Natural killer cell (primary cell): ENCODE measurements at regions not wholly inside any gene's neighbourhood (a gene's known extent, or its start where the extent isn't known, plus 50 kb on each side); places are given as distances from the start of the nearest gene placed in this dataset.

Source experiments
- ATAC-seq, 3 donors: fragments of 150-1000 bp in 2 of 3; fragments of 200-7000 bp in 1 of 3; cut with Tn5 transposase; 1 replicate in 1 of 3; 2 replicates in 2 of 3; pipeline ENCODE4 v1.10.0; 2021; ENCODE audit warnings: mild to moderate bottlenecking in 2 of 3, moderate library complexity in 2 of 3
- DNase-seq, 2 donors: peaks; one replicate each; pipeline versions ENCODE4 v3.0.0 to v3.0.0-alpha.2; 2013 to 2021; ENCODE audit warnings: mixed read lengths in 1 of 2
- H3K27ac ChIP-seq: one replicate; pipeline ENCODE4 v1.5.1; 2013; ENCODE audit warnings: mild to moderate bottlenecking, low read length
- H3K27me3 ChIP-seq: one replicate; pipeline ENCODE4 v1.6.1; 2013; ENCODE audit warnings: low read length; ENCODE audit not compliant: control insufficient read depth, insufficient read depth
- H3K36me3 ChIP-seq: one replicate; pipeline ENCODE4 v1.6.1; 2013; ENCODE audit warnings: low read length; ENCODE audit not compliant: control insufficient read depth, insufficient read depth
- H3K4me1 ChIP-seq: one replicate; pipeline ENCODE4 v1.6.1; 2013; ENCODE audit warnings: low read length; ENCODE audit not compliant: control insufficient read depth, insufficient read depth
- H3K4me3 ChIP-seq: one replicate; pipeline ENCODE4 v1.5.1; 2013; ENCODE audit warnings: low read length
- H3K9me3 ChIP-seq: one replicate; pipeline ENCODE4 v1.6.1; 2013; ENCODE audit warnings: low read length; ENCODE audit not compliant: control insufficient read depth, insufficient read depth
- H3K27ac Mint-ChIP-seq, 2 donors: one replicate each; pipeline ENCODE4 v1.8.0; 2022; ENCODE audit warnings: mild to moderate bottlenecking in 2 of 2, mixed read lengths in 2 of 2, moderate library complexity in 1 of 2
- H3K27me3 Mint-ChIP-seq, 2 donors: one replicate each; pipeline ENCODE4 v1.8.0; 2022; ENCODE audit warnings: low read depth in 2 of 2, mixed read lengths in 2 of 2
- H3K36me3 Mint-ChIP-seq: one replicate; pipeline ENCODE4 v1.8.0; 2022; ENCODE audit warnings: mixed read lengths
- H3K4me1 Mint-ChIP-seq, 2 donors: one replicate each; pipeline ENCODE4 v1.8.0; 2022; ENCODE audit warnings: mixed read lengths in 2 of 2
- H3K4me3 Mint-ChIP-seq: one replicate; pipeline ENCODE4 v1.8.0; 2022; ENCODE audit warnings: mild to moderate bottlenecking, moderate library complexity, mixed read lengths
- H3K9me3 Mint-ChIP-seq, 2 donors: one replicate each; pipeline ENCODE4 v1.8.0; 2022; ENCODE audit warnings: mixed read lengths in 2 of 2
- WGBS: methylation state at CpG from one replicate; pipeline ENCODE4 v1.1.7; 2013; ENCODE audit warnings: missing lambda C conversion rate; ENCODE audit not compliant: insufficient coverage; 5-methylcytosine and 5-hydroxymethylcytosine counted together
- intact Hi-C: fragments of 100-400 bp; cut with micrococcal nuclease; formaldehyde crosslinking; loops from one replicate; pipeline ENCODE4 v1.14.2; 2022
- TF ChIP-seq, protein P1 (sequence below): fragments of 200-600 bp; IDR thresholded peaks from one replicate; pipeline ENCODE4 v1.8.0; 2022; ENCODE audit warnings: antibody characterized with exemption

DNA sequence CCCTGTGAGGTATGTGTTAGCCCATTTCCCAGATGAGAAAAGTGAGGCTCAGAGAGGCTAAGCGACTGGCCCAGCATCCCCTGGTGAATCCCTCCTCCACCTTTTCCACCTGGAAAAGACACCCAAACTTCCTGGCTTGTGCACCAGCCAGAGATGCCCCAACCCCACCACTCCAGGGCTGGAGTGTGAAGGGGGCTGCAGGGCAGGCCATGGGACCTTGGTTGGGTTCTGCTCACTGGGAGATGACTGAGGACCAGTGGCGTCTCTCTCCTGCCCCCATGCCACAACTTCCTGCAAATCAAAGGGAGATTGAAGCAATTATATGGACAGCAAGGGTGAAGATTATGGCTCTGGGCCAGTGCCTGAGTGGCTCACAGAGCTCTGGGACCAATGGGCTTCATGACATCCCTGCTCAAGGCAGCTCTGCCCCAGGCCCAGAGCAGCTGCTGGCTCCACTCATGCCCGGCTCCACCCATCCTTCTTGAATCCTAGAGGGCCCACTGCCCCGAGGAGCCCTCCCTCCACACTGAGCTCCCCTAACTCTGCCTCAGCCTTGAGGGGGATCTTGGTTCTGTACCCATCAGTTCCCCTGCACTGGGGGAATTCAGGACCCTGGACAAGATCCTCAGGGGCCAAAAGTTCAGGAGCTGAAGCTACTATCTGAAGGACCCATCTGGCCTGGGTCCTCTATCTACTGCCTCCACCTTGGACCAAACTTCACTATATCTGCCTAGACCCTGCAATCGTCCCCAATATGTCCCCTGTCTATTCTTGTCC, 416.9 kb downstream of the PTPRU start:
- TF ChIP-seq, protein P1, sequence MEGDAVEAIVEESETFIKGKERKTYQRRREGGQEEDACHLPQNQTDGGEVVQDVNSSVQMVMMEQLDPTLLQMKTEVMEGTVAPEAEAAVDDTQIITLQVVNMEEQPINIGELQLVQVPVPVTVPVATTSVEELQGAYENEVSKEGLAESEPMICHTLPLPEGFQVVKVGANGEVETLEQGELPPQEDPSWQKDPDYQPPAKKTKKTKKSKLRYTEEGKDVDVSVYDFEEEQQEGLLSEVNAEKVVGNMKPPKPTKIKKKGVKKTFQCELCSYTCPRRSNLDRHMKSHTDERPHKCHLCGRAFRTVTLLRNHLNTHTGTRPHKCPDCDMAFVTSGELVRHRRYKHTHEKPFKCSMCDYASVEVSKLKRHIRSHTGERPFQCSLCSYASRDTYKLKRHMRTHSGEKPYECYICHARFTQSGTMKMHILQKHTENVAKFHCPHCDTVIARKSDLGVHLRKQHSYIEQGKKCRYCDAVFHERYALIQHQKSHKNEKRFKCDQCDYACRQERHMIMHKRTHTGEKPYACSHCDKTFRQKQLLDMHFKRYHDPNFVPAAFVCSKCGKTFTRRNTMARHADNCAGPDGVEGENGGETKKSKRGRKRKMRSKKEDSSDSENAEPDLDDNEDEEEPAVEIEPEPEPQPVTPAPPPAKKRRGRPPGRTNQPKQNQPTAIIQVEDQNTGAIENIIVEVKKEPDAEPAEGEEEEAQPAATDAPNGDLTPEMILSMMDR = no peak
- DNase-seq (no peak), ATAC-seq (no peak)
- no peaks in the 10 kb centered on the region for H3K9me3 Mint-ChIP-seq
- Histone ChIP-seq H3K4me1 (no peaks in the 10 kb centered on the region), H3K27me3 (no peaks in the 10 kb centered on the region), H3K36me3 (no peaks in the 10 kb centered on the region), H3K27ac (no peak overlapping the region), H3K4me3 (no peak overlapping the region), H3K9me3 (no peaks in the 10 kb centered on the region)
- intact Hi-C loops = no loop called here
- WGBS = 57% methylated on average over 5 of the region's 5 CpGs
- no peak overlapping the region for H3K27ac Mint-ChIP-seq
- H3K36me3 Mint-ChIP-seq = no peaks in the 10 kb centered on the region
- no peaks in the 10 kb centered on the region for H3K4me1 Mint-ChIP-seq
- no peak overlapping the region for H3K4me3 Mint-ChIP-seq
- peaks cover 22 to 27% of the 10 kb centered on the region in 2 donors for H3K27me3 Mint-ChIP-seq

DNA sequence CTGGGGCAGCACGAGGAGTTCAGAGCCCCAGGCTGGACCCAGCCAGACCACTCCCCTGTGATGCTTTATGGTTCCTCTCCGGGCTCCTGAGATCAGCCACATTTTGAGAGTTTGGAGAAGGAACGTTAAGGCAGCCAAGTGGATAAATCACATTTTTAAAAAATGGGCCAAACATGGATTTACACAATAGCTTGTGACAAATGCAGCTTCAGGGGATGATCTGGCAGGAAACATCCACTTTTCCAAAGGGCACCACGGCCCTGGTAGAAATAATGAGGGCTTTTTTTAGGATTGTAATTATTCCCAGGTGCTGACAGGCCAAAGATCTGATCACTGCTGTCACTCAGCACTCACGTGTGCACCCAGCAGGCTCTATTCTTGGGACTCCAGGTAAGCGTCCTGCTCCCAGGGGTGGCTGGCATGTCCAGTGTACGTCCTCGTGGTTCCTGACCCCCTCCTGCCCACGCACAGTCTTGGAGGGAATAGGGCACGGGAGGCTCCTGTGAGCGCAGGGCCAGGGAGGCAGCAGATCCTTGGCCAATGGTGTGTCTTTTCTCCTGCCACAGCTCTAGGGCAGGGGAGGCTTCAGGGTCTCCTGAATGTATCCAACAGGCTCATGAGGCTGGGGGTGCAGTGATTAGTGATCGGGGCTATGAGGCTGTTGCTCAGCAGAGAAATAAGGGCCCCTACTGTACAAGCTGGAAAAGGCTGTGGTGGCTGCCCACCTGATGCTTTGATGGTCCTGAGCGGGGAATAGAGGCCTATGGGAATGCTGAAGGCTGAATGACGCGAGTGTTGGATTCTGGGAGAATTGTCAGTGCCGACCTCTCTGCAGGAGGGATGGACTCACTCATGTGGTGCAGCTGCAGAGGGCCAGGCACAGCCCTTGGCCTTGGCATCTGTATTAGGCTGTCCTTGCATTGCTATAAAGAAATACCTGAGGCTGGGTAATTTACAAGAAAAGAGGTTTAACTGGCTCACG, 415.7 kb downstream of the PTPRU start:
- intact Hi-C loops = no loop called here
- TF ChIP-seq, protein P1 = no peak
- Mint-ChIP-seq H3K27me3 (peaks cover 26 to 30% of the 10 kb centered on the region in 2 donors), H3K4me3 (no peak overlapping the region), H3K36me3 (no peaks in the 10 kb centered on the region), H3K4me1 (no peaks in the 10 kb centered on the region), H3K9me3 (no peaks in the 10 kb centered on the region), H3K27ac (no peak overlapping the region)
- Histone ChIP-seq H3K4me1 (no peaks in the 10 kb centered on the region), H3K27ac (no peak overlapping the region), H3K9me3 (no peaks in the 10 kb centered on the region), H3K27me3 (no peaks in the 10 kb centered on the region), H3K4me3 (no peak overlapping the region), H3K36me3 (no peaks in the 10 kb centered on the region)
- ATAC-seq = no peak
- WGBS = 77% methylated on average over 17 of the region's 17 CpGs
- DNase-seq = peak in 1 of 2 donors; percentile 8

DNA sequence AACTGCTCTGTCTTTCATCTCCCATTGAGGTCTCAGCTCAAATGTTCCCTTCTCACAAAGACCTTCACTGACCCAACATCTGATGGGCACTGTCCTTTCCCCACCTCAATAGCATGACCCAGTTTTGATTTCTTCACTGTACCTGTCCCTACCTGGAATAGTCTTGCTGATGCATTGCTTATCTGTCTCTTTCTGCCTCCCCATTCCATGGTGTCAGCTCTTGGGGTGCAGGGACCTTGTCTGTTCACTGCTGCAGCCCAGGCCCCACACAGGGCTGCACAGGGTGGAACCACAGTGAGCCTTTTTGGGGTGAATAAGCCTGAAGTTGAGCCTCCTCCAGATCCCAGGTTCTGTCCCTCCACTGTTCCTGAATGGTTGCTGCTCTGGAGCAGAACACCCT, 414.9 kb downstream of the PTPRU start:
- TF ChIP-seq, protein P1 = no peak
- Mint-ChIP-seq H3K27ac (no peak overlapping the region), H3K36me3 (no peaks in the 10 kb centered on the region), H3K4me1 (no peaks in the 10 kb centered on the region), H3K9me3 (no peaks in the 10 kb centered on the region), H3K4me3 (no peak overlapping the region), H3K27me3 (peaks cover 22 to 24% of the 10 kb centered on the region in 2 donors)
- H3K27me3 ChIP-seq = no peaks in the 10 kb centered on the region
- peak in 1 of 2 donors; percentile 3 for DNase-seq
- intact Hi-C loops = no loop called here
- H3K36me3 ChIP-seq = no peaks in the 10 kb centered on the region
- H3K27ac ChIP-seq = no peak overlapping the region
- no peaks in the 10 kb centered on the region for H3K9me3 ChIP-seq
- no peak overlapping the region for H3K4me3 ChIP-seq
- ATAC-seq = no peak
- no peaks in the 10 kb centered on the region for H3K4me1 ChIP-seq
